ENCODE measurements at regions not wholly inside any gene's neighbourhood (a gene's known extent, or its start where the extent isn't known, plus 50 kb on each side); places are given as distances from the start of the nearest gene placed in this dataset.

- H3K9me3 ChIP-seq (ENCODE audit: low read length): no peaks in the 10 kb centered on the region
- H2AFZ ChIP-seq (ENCODE audit: low read length): no peak overlapping the region
- BruUV-seq (replicated peaks): no TSS peak
- no peaks in the 10 kb centered on the region for H3K79me2 ChIP-seq (ENCODE audit: insufficient read depth, low read length)
- H3K9ac ChIP-seq (ENCODE audit: insufficient read depth, low read depth, low read length): no peak overlapping the region
- ChIA-PET POLR2A (no interaction called here), CTCF (ENCODE audit: low intra/inter-chr PET ratio, low total read pairs) (no interaction called here)
- H3K27ac ChIP-seq (ENCODE audit: extremely low read length, insufficient read depth, low read length): no peak overlapping the region
- no peak for ATAC-seq
- DNase-seq (ENCODE audit: low spot score): no peak
- H3K4me3 ChIP-seq (replicated peaks in 1 of 3; ENCODE audit: insufficient read depth in 1 of 3, low read depth in 2 of 3, low read length in 3 of 3): no peak overlapping the region
- FAIRE-seq: no peak
- 19% methylated on average over 9 of the region's 9 CpGs for WGBS (ENCODE audit: low lambda C conversion rate)
- no peaks in the 10 kb centered on the region for H3K4me1 ChIP-seq (ENCODE audit: insufficient read depth, low read length)
- no peak overlapping the region for H3K4me2 ChIP-seq (ENCODE audit: low read depth, low read length)
- intact Hi-C loops (cut with micrococcal nuclease; ENCODE audit: unreplicated experiment) (no loop called here), in situ Hi-C loops (cut with HindIII; ENCODE audit: extremely low pct_ligation_motif_present, low pct_unique_long_range_greater_than_20kb) (no loop called here)
- H4K20me1 ChIP-seq (ENCODE audit: insufficient read depth, low read length): no peaks in the 10 kb centered on the region
- H3K27me3 ChIP-seq (ENCODE audit: control insufficient read depth in 1 of 2, insufficient read depth in 2 of 2, low read length in 2 of 2): no peaks in the 10 kb centered on the region
- H3K36me3 ChIP-seq (replicated peaks in 1 of 2; ENCODE audit: control insufficient read depth in 1 of 2, insufficient read depth in 2 of 2, low read length in 2 of 2): no peaks in the 10 kb centered on the region
- TF ChIP-seq ZEB1 (IDR thresholded peaks at IDR 0.05; ENCODE audit: insufficient replicate concordance, low read depth) (no peak), HMGA1 (CRISPR knock-in tag; conservative IDR thresholded peaks at IDR 0.05) (no peak), ZBTB10 (CRISPR knock-in tag; IDR thresholded peaks at IDR 0.05; ENCODE audit: borderline replicate concordance) (no peak), ZNF780A (CRISPR knock-in tag; IDR thresholded peaks at IDR 0.05) (no peak), HOXA5 (CRISPR knock-in tag; IDR thresholded peaks at IDR 0.05) (no peak), ZBTB8A (CRISPR knock-in tag; IDR thresholded peaks at IDR 0.05; ENCODE audit: borderline replicate concordance, low read depth) (no peak), TBL1XR1 (IDR thresholded peaks at IDR 0.05; ENCODE audit: borderline replicate concordance, low read length, partially characterized antibody) (no peak), ZSCAN31 (CRISPR knock-in tag; IDR thresholded peaks at IDR 0.05; ENCODE audit: low read depth) (no peak), THAP7 (CRISPR knock-in tag; IDR thresholded peaks at IDR 0.05) (no peak), SMARCE1 (IDR thresholded peaks at IDR 0.05; ENCODE audit: borderline replicate concordance) (no peak), FIP1L1 (IDR thresholded peaks at IDR 0.05; ENCODE audit: borderline replicate concordance, insufficient read depth, low read depth, low read length) (no peak), ZNF24 (IDR thresholded peaks at IDR 0.05) (no peak), ZHX2 (IDR thresholded peaks at IDR 0.05; ENCODE audit: low read depth) (no peak), ZHX2 (CRISPR knock-in tag; IDR thresholded peaks at IDR 0.05; ENCODE audit: borderline replicate concordance) (no peak), ZBTB1 (CRISPR knock-in tag; IDR thresholded peaks at IDR 0.05; ENCODE audit: borderline replicate concordance) (no peak)
Observed at GRCh38 chr13:65095161-65096082, 2134.7 kb downstream of the PCDH9 start.
